ENCODE measurements at regions not wholly inside any gene's neighbourhood (a gene's known extent, or its start where the extent isn't known, plus 50 kb on each side); places are given as distances from the start of the nearest gene placed in this dataset.

GRCh38 chr17:27983853-27984252 lies 58.6 kb upstream of the NLK start (continued):
- TF ChIP-seq CHD2 (IDR thresholded peaks at IDR 0.05; ENCODE audit: low read length, partially characterized antibody) = no peak

- Histone ChIP-seq H3K4me1 (ENCODE audit: control insufficient read depth in 1 of 2, insufficient read depth in 2 of 2, low read depth in 1 of 2, low read length in 1 of 2) (no peaks in the 10 kb centered on the region), H3K79me2 (ENCODE audit: insufficient read depth) (no peaks in the 10 kb centered on the region), H3K27me3 (ENCODE audit: insufficient read depth) (no peaks in the 10 kb centered on the region), H3F3A (replicated peaks; ENCODE audit: insufficient read depth) (no peaks in the 10 kb centered on the region), H3K9me2 (no peaks in the 10 kb centered on the region), H3K27ac (ENCODE audit: low read depth in 2 of 2, low read length in 1 of 2) (no peak overlapping the region), H3K4me2 (no peak overlapping the region), H3K9me3 (no peaks in the 10 kb centered on the region), H3K9ac (no peak overlapping the region), H2AFZ (ENCODE audit: low read depth) (no peak overlapping the region), H3K36me3 (replicated peaks in 1 of 2; ENCODE audit: control insufficient read depth in 1 of 2, insufficient read depth in 2 of 2, low read length in 1 of 2) (no peaks in the 10 kb centered on the region), H3K4me3 (ENCODE audit: low read depth in 2 of 2, low read length in 1 of 2) (no peak overlapping the region), H4K20me1 (ENCODE audit: insufficient read depth) (no peaks in the 10 kb centered on the region)
- POLR2A ChIA-PET = no interaction called here
- TF ChIP-seq CTCF (IDR thresholded peaks at IDR 0.05) (no peak), TCF12 (IDR thresholded peaks at IDR 0.05) (no peak), JUND (IDR thresholded peaks at IDR 0.05) (no peak), ELF1 (IDR thresholded peaks at IDR 0.05) (no peak), MEF2A (IDR thresholded peaks at IDR 0.05; ENCODE audit: borderline replicate concordance, low read depth) (no peak), MXI1 (IDR thresholded peaks at IDR 0.05; ENCODE audit: low read depth, low read length) (no peak), CHD2 (IDR thresholded peaks at IDR 0.05; ENCODE audit: low read length, partially characterized antibody) (no peak), RFX5 (IDR thresholded peaks at IDR 0.05; ENCODE audit: low read length) (no peak), RXRA (IDR thresholded peaks at IDR 0.05; ENCODE audit: borderline replicate concordance, low read depth) (no peak), USF1 (IDR thresholded peaks at IDR 0.05; ENCODE audit: borderline replicate concordance, low read depth) (no peak), PBX3 (IDR thresholded peaks at IDR 0.05) (no peak), EP300 (IDR thresholded peaks at IDR 0.05; ENCODE audit: borderline replicate concordance in 1 of 2, low read depth in 1 of 2, low read length in 1 of 2) (no peak), RCOR1 (IDR thresholded peaks at IDR 0.05; ENCODE audit: low read length) (no peak), FOSL2 (IDR thresholded peaks at IDR 0.05; ENCODE audit: borderline replicate concordance, low read depth) (no peak), SMC3 (IDR thresholded peaks at IDR 0.05; ENCODE audit: low read depth, low read length) (no peak), NRF1 (IDR thresholded peaks at IDR 0.05; ENCODE audit: low read depth, low read length) (no peak)
- CTCF ChIA-PET = no interaction called here
- 64% methylated on average over 7 of the region's 7 CpGs for WGBS (ENCODE audit: low lambda C conversion rate)
- DNase-seq = no peak
Measured at GRCh38 chr17:27984404-27984803, 58.1 kb upstream of the NLK start.

Data from SK-N-SH (cell line).